ENCODE measurements at regions not wholly inside any gene's neighbourhood (a gene's known extent, or its start where the extent isn't known, plus 50 kb on each side); places are given as distances from the start of the nearest gene placed in this dataset.

GRCh38 chr10:81541517-81541916, 333.5 kb upstream of the NRG3 start:
- TF ChIP-seq, protein P1, sequence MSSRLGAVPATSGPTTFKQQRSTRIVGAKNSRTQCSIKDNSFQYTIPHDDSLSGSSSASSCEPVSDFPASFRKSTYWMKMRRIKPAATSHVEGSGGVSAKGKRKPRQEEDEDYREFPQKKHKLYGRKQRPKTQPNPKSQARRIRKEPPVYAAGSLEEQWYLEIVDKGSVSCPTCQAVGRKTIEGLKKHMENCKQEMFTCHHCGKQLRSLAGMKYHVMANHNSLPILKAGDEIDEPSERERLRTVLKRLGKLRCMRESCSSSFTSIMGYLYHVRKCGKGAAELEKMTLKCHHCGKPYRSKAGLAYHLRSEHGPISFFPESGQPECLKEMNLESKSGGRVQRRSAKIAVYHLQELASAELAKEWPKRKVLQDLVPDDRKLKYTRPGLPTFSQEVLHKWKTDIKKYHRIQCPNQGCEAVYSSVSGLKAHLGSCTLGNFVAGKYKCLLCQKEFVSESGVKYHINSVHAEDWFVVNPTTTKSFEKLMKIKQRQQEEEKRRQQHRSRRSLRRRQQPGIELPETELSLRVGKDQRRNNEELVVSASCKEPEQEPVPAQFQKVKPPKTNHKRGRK (CRISPR knock-in tag; IDR thresholded peaks at IDR 0.05) = no peak
- TF ChIP-seq CHD2 (IDR thresholded peaks at IDR 0.05; ENCODE audit: low read depth, low read length) = no peak
- no peak for TF ChIP-seq MTF1 (CRISPR knock-in tag; IDR thresholded peaks at IDR 0.05)
- TF ChIP-seq ZNF12 (CRISPR knock-in tag; IDR thresholded peaks at IDR 0.05) = no peak
- TF ChIP-seq, protein P2, sequence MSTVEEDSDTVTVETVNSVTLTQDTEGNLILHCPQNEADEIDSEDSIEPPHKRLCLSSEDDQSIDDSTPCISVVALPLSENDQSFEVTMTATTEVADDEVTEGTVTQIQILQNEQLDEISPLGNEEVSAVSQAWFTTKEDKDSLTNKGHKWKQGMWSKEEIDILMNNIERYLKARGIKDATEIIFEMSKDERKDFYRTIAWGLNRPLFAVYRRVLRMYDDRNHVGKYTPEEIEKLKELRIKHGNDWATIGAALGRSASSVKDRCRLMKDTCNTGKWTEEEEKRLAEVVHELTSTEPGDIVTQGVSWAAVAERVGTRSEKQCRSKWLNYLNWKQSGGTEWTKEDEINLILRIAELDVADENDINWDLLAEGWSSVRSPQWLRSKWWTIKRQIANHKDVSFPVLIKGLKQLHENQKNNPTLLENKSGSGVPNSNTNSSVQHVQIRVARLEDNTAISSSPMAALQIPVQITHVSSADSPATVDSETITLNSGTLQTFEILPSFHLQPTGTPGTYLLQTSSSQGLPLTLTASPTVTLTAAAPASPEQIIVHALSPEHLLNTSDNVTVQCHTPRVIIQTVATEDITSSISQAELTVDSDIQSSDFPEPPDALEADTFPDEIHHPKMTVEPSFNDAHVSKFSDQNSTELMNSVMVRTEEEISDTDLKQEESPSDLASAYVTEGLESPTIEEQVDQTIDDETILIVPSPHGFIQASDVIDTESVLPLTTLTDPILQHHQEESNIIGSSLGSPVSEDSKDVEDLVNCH (CRISPR knock-in tag; IDR thresholded peaks at IDR 0.05) = no peak
- no peak for TF ChIP-seq SAFB2 (CRISPR knock-in tag; IDR thresholded peaks at IDR 0.05; ENCODE audit: borderline replicate concordance, low read depth)
- no peak for TF ChIP-seq PAF1 (CRISPR knock-in tag; IDR thresholded peaks at IDR 0.05)
- TF ChIP-seq ZHX1 (CRISPR knock-in tag; IDR thresholded peaks at IDR 0.05; ENCODE audit: low read depth) = no peak
- TF ChIP-seq, protein P3, sequence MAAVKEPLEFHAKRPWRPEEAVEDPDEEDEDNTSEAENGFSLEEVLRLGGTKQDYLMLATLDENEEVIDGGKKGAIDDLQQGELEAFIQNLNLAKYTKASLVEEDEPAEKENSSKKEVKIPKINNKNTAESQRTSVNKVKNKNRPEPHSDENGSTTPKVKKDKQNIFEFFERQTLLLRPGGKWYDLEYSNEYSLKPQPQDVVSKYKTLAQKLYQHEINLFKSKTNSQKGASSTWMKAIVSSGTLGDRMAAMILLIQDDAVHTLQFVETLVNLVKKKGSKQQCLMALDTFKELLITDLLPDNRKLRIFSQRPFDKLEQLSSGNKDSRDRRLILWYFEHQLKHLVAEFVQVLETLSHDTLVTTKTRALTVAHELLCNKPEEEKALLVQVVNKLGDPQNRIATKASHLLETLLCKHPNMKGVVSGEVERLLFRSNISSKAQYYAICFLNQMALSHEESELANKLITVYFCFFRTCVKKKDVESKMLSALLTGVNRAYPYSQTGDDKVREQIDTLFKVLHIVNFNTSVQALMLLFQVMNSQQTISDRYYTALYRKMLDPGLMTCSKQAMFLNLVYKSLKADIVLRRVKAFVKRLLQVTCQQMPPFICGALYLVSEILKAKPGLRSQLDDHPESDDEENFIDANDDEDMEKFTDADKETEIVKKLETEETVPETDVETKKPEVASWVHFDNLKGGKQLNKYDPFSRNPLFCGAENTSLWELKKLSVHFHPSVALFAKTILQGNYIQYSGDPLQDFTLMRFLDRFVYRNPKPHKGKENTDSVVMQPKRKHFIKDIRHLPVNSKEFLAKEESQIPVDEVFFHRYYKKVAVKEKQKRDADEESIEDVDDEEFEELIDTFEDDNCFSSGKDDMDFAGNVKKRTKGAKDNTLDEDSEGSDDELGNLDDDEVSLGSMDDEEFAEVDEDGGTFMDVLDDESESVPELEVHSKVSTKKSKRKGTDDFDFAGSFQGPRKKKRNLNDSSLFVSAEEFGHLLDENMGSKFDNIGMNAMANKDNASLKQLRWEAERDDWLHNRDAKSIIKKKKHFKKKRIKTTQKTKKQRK (IDR thresholded peaks at IDR 0.05; ENCODE audit: low read length) = no peak
- no peak for TF ChIP-seq CEBPB (IDR thresholded peaks at IDR 0.05; ENCODE audit: borderline replicate concordance, low read depth, low read length)
- TF ChIP-seq RBM22 (optimal IDR thresholded peaks at IDR 0.05; ENCODE audit: low read length) = no peak
- no peak for TF ChIP-seq DR1 (CRISPR knock-in tag; IDR thresholded peaks at IDR 0.05)
- TF ChIP-seq ZBTB7A (CRISPR knock-in tag; IDR thresholded peaks at IDR 0.05) = no peak

Data from HepG2 (cell line).